H1 (cell line): ENCODE measurements at regions not wholly inside any gene's neighbourhood (a gene's known extent, or its start where the extent isn't known, plus 50 kb on each side); places are given as distances from the start of the nearest gene placed in this dataset.

Experiments
- CTCF ChIA-PET: fragments of 300-600 bp; sonication (Branson Sonifier 250); formaldehyde crosslinking; loops from one replicate; lab custom pipeline; 2021; ENCODE audit not compliant: partially characterized antibody; lab: Charles Lee
- POLR2A ChIA-PET: fragments of 300-600 bp; sonication (Branson Sonifier 250); formaldehyde crosslinking; loops from one replicate; lab custom pipeline; 2021; ENCODE audit warnings: inconsistent platforms; ENCODE audit not compliant: partially characterized antibody; lab: Charles Lee
- DNase-seq, 2 experiments: peaks; one replicate each; pipeline versions ENCODE4 v3.0.0 to v3.0.0-alpha.2; 2010 to 2022; ENCODE audit warnings: low spot score in 2 of 2, low read depth in 1 of 2, mixed read lengths in 1 of 2
- FAIRE-seq: peaks from 2 replicates; lab custom pipeline; 2011; peaks lifted over from hg19 to GRCh38; lab: Jason Lieb, UNC
- H2AFZ ChIP-seq: 2 replicates; pipeline ENCODE4 v1.8.1; 2012; ENCODE audit warnings: low read length, inconsistent platforms
- H2AK5ac ChIP-seq: 2 replicates; pipeline ENCODE4 v1.6.1; 2013; ENCODE audit warnings: low read depth, low read length
- H2BK120ac ChIP-seq: replicated peaks from 2 replicates; pipeline ENCODE3; 2013; ENCODE audit warnings: low read depth, low read length, inconsistent platforms
- H2BK12ac ChIP-seq: 2 replicates; pipeline ENCODE4 v1.6.1; 2013; ENCODE audit warnings: low read depth, low read length
- H2BK15ac ChIP-seq: 2 replicates; pipeline ENCODE4 v1.6.1; 2013; ENCODE audit warnings: low read length
- H2BK20ac ChIP-seq: 2 replicates; pipeline ENCODE4 v1.6.1; 2013; ENCODE audit warnings: low read length
- H2BK5ac ChIP-seq: 2 replicates; pipeline ENCODE4 v1.6.1; 2013; ENCODE audit warnings: low read depth, low read length
- H3K14ac ChIP-seq: 2 replicates; pipeline ENCODE4 v1.6.1; 2013; ENCODE audit warnings: inconsistent platforms; ENCODE audit not compliant: insufficient read length
- H3K18ac ChIP-seq: 2 replicates; pipeline ENCODE4 v1.6.1; 2013; ENCODE audit warnings: low read length; ENCODE audit errors: extremely low read depth
- H3K23ac ChIP-seq: 2 replicates; pipeline ENCODE4 v1.6.1; 2013; ENCODE audit warnings: inconsistent platforms; ENCODE audit not compliant: insufficient read length
- H3K23me2 ChIP-seq: 2 replicates; pipeline ENCODE4 v1.6.1; 2013; ENCODE audit warnings: low read depth, low read length
- H3K27ac ChIP-seq: 2 replicates; pipeline ENCODE4 v1.6.1; 2011; ENCODE audit warnings: low read depth, low read length, inconsistent platforms
- H3K27me3 ChIP-seq, 4 experiments: replicated peaks in 1 of 4; 1 replicate in 1 of 4; 2 replicates in 3 of 4; pipeline versions ENCODE4 v1.6.1 to v1.8.1; 2011 to 2013; ENCODE audit warnings: low read length in 3 of 4, mild to moderate bottlenecking in 3 of 4, inconsistent platforms in 2 of 4, mixed read lengths in 2 of 4, moderate library complexity in 1 of 4; ENCODE audit not compliant: control insufficient read depth in 3 of 4, insufficient read depth in 3 of 4; ENCODE audit errors: extremely low read depth in 1 of 4
- H3K36me3 ChIP-seq, 4 experiments: 2 replicates each; pipeline versions ENCODE4 v1.6.1 to v1.8.1; 2011 to 2013; ENCODE audit warnings: mild to moderate bottlenecking in 4 of 4, low read length in 3 of 4, moderate library complexity in 2 of 4, control low read depth in 1 of 4, inconsistent platforms in 1 of 4; ENCODE audit not compliant: insufficient read depth in 4 of 4, control insufficient read depth in 2 of 4
- H3K4ac ChIP-seq: replicated peaks from 2 replicates; pipeline ENCODE3; 2013; ENCODE audit warnings: low read length, low read depth, mixed read lengths, inconsistent platforms; ENCODE audit not compliant: insufficient read length
- H3K4me1 ChIP-seq, 4 experiments: replicated peaks in 1 of 4; 1 replicate in 1 of 4; 2 replicates in 3 of 4; pipeline versions ENCODE4 v1.6.1 to v1.8.1; 2011 to 2013; ENCODE audit warnings: low read length in 3 of 4, inconsistent platforms in 2 of 4, mixed read lengths in 1 of 4; ENCODE audit not compliant: insufficient read depth in 4 of 4, control insufficient read depth in 3 of 4
- H3K4me2 ChIP-seq, 2 experiments: 2 replicates each; pipeline versions ENCODE4 v1.6.1 to v1.8.1; 2011 to 2013; ENCODE audit warnings: low read depth in 2 of 2, low read length in 2 of 2, control low read depth in 1 of 2, inconsistent platforms in 1 of 2, mild to moderate bottlenecking in 1 of 2; ENCODE audit not compliant: insufficient read depth in 1 of 2
- H3K4me3 ChIP-seq, 4 experiments: fragments of 200-600, 300-600 bp in 1 of 4; sonication (generic), shearing (Covaris generic), sonication (Bioruptor Twin) in 1 of 4; 2 replicates each; pipeline versions ENCODE4 v1.5.1 to v1.8.1; 2011 to 2016; ENCODE audit warnings: low read length in 4 of 4, low read depth in 3 of 4, control low read depth in 2 of 4, inconsistent platforms in 2 of 4, mild to moderate bottlenecking in 2 of 4, mixed read lengths in 1 of 4, moderate library complexity in 1 of 4; ENCODE audit not compliant: insufficient read depth in 2 of 4; ENCODE audit errors: extremely low read depth in 1 of 4
- H3K56ac ChIP-seq: replicated peaks from 2 replicates; pipeline ENCODE3; 2013; ENCODE audit warnings: low read depth, mild to moderate bottlenecking, mixed read lengths, low read length, inconsistent platforms; ENCODE audit not compliant: insufficient read length
- H3K79me1 ChIP-seq: 2 replicates; pipeline ENCODE4 v1.6.1; 2013; ENCODE audit warnings: low read depth, low read length, control low read depth
- H3K79me2 ChIP-seq, 2 experiments: 2 replicates each; pipeline versions ENCODE4 v1.6.1 to v1.8.1; 2012 to 2013; ENCODE audit warnings: low read length in 2 of 2, mild to moderate bottlenecking in 2 of 2, inconsistent platforms in 1 of 2; ENCODE audit not compliant: insufficient read depth in 2 of 2, control insufficient read depth in 1 of 2
- H3K9ac ChIP-seq, 4 experiments: replicated peaks in 1 of 4; 1 replicate in 1 of 4; 2 replicates in 3 of 4; pipeline versions ENCODE4 v1.6.1 to v1.8.1; 2011 to 2013; ENCODE audit warnings: low read depth in 3 of 4, low read length in 3 of 4, control low read depth in 2 of 4, mild to moderate bottlenecking in 2 of 4, moderate library complexity in 2 of 4, inconsistent platforms in 1 of 4; ENCODE audit errors: extremely low read depth in 1 of 4
- H3K9me3 ChIP-seq, 2 experiments: 2 replicates each; pipeline versions ENCODE4 v1.6.1 to v1.8.1; 2012 to 2013; ENCODE audit warnings: mild to moderate bottlenecking in 2 of 2, moderate library complexity in 2 of 2, control low read depth in 1 of 2, inconsistent platforms in 1 of 2, low read depth in 1 of 2, low read length in 1 of 2, mixed read lengths in 1 of 2; ENCODE audit not compliant: insufficient read depth in 2 of 2
- H4K20me1 ChIP-seq, 2 experiments: replicated peaks in 1 of 2; 2 replicates each; pipeline versions ENCODE3 to v1.8.1; 2011 to 2013; ENCODE audit warnings: inconsistent platforms in 2 of 2, low read length in 2 of 2, mild to moderate bottlenecking in 1 of 2; ENCODE audit not compliant: insufficient read depth in 2 of 2, control insufficient read depth in 1 of 2
- H4K5ac ChIP-seq: 2 replicates; pipeline ENCODE4 v1.6.1; 2013; ENCODE audit warnings: low read length, low read depth, mixed read lengths, inconsistent platforms; ENCODE audit not compliant: insufficient read length
- H4K8ac ChIP-seq: 2 replicates; pipeline ENCODE4 v1.8.0; 2013; ENCODE audit warnings: mild to moderate bottlenecking, moderate library complexity, low read length, inconsistent platforms; ENCODE audit not compliant: insufficient read depth; ENCODE audit errors: extremely low read depth
- H4K91ac ChIP-seq: replicated peaks from 2 replicates; pipeline ENCODE3; 2013; ENCODE audit warnings: low read length, mixed read lengths, inconsistent platforms; ENCODE audit not compliant: insufficient read length
- CHD2 ChIP-seq: IDR thresholded peaks from 2 replicates; pipeline ENCODE4 v1.6.1; 2012; ENCODE audit warnings: low read length, improper control_type of control experiment
- PHF8 ChIP-seq: fragments of 200-600 bp; sonication (generic); conservative IDR thresholded peaks from 2 replicates; pipeline ENCODE4 v1.7.1; 2012; ENCODE audit warnings: low read depth, mild to moderate bottlenecking, inconsistent platforms, low read length, moderate library complexity
- WGBS, 2 experiments: shearing (Covaris generic) in 1 of 2; methylation state at CpG; one replicate each; pipeline versions ENCODE4 v1.1.6 to v1.1.7; 2013 to 2015; ENCODE audit warnings: low lambda C conversion rate in 2 of 2, mixed read lengths in 2 of 2, inconsistent platforms in 1 of 2, low coverage in 1 of 2, missing lambda C conversion rate in 1 of 2; ENCODE audit not compliant: insufficient replicate concordance in 2 of 2, insufficient coverage in 1 of 2, insufficient read length in 1 of 2; ENCODE audit errors: extremely low coverage in 1 of 2, missing lambda C conversion rate in 1 of 2; 5-methylcytosine and 5-hydroxymethylcytosine counted together

DNA sequence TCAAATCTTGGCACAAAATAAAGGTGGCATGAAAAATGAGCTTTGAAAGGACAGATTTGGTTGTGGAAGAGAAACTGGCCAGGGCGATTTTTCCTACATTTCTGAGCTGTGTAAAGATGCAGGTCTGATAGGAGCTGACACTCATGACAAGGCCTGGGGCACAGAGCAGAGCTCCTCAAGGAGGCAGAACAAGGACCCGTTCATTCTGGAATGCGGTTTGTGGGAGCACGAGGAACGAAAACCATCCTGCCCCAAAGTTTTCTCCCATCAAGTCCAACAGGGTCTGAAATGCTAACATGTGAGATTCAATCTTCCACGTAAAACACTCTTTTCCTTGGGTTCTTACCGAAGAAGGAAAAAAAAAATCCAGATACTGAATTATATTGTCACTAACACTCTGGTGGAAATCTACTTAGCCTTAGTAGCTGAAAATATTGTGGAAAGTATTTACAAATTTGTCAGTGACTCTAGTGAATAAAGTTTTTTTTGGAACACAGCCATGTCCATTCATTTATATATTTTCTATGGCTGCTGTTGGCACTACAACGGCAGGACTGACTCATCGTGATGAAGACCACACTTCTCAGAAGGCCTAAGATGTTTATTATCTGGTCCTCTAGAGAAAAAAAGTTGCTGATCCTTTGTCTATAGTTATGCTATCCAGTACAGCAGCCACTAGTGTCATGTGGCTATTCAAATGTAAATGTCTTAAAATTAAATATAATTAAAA is 215.7 kb downstream of the BAMBI start:
- no peak for FAIRE-seq
- Histone ChIP-seq H3K36me3 (no peaks in the 10 kb centered on the region), H4K91ac (no peak overlapping the region), H3K4me1 (no peaks in the 10 kb centered on the region), H3K23ac (no peak overlapping the region), H2BK12ac (no peak overlapping the region), H2BK120ac (no peak overlapping the region), H2AFZ (no peak overlapping the region), H3K9ac (no peak overlapping the region), H4K5ac (no peak overlapping the region), H3K14ac (no peak overlapping the region), H3K23me2 (no peaks in the 10 kb centered on the region), H4K20me1 (no peaks in the 10 kb centered on the region), H3K4ac (no peak overlapping the region), H3K27ac (no peak overlapping the region), H3K56ac (no peak overlapping the region), H3K18ac (no peak overlapping the region), H3K9me3 (no peaks in the 10 kb centered on the region), H3K79me2 (no peaks in the 10 kb centered on the region), H4K8ac (no peak overlapping the region), H2BK15ac (no peak overlapping the region), H3K27me3 (no peaks in the 10 kb centered on the region), H3K4me2 (no peak overlapping the region), H3K79me1 (no peaks in the 10 kb centered on the region), H2BK20ac (no peak overlapping the region), H2BK5ac (no peak overlapping the region), H3K4me3 (no peak overlapping the region), H2AK5ac (no peak overlapping the region)
- TF ChIP-seq PHF8 (no peak), CHD2 (no peak)
- CTCF ChIA-PET: interaction anchor here (0.9 to 1.1 kb wide), 2 partner anchors 75 to 89 kb away, joined by 3 read pairs; no protein-coding TSS in a partner anchor
- WGBS, 2 experiments: 90% methylated on average over 9 of the region's 9 CpGs; no CpG with 5 or more reads in 1 of the 2 experiments
- no peak for DNase-seq
- POLR2A ChIA-PET: interaction anchor here (0.6 kb wide), 2 partner anchors 493 to 1149 kb away, joined by 3 to 4 read pairs; no protein-coding TSS in a partner anchor
